ENCODE measurements at regions not wholly inside any gene's neighbourhood (a gene's known extent, or its start where the extent isn't known, plus 50 kb on each side); places are given as distances from the start of the nearest gene placed in this dataset.

GRCh38 chr17:70230850-70231640, 61.7 kb downstream of the KCNJ2 start:
- no peak for DNase-seq

- DNase-seq, result no peak
Observed at GRCh38 chr17:70232466-70232865, 63.1 kb downstream of the KCNJ2 start.

GRCh38 chr17:70235252-70235651, 65.9 kb downstream of the KCNJ2 start:
- no peak for DNase-seq

GRCh38 chr17:70238228-70238627, 68.9 kb downstream of the KCNJ2 start:
- DNase-seq, result no peak

DNA sequence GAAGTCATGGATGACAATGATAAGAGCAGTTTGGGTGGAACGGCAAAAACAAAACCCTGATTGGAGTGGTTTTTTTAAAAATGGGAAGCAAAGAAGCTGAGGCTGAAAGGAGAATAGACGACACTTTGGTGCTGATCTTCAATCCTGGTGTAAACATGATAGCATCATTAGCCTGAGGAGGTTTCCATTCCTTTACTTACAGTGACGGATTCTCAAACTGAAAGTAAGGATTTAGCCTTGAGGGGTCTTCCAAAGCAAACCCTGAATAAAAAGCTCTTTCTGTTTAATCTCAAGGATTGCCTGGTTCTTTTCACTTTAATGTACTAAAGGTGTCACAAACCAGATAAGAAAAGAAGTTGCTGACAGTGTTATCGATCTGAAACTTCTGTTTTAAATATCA, 69.3 kb downstream of the KCNJ2 start:
- DNase-seq, result no peak

DNA sequence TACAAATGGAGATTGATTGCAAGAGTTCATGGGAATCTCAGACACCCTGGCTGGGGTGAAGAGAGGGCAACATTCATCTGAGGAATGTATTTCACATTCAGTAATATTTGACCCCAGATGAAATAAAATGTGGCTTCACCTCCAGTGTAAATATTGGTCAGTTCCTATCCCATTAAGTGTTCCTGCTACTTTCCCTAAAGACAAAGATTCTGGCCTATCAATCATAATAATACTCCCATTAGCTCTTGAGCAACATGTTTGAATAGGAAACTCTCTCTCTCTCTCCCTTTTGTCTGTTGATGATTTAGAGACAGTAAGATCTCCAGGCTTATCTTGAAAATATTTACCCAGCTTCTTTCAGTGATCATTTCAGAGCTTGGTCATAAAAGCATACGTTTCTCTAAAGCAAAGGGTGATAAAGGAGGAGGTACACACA, 70.1 kb downstream of the KCNJ2 start:
- no peak for DNase-seq

GRCh38 chr17:70241071-70241470, 71.7 kb downstream of the KCNJ2 start:
- no peak for DNase-seq

- DNase-seq, result no peak
Observed at GRCh38 chr17:70242781-70243437, 73.6 kb downstream of the KCNJ2 start.

GRCh38 chr17:70251706-70252105, 82.4 kb downstream of the KCNJ2 start:
- DNase-seq, result no peak

DNA sequence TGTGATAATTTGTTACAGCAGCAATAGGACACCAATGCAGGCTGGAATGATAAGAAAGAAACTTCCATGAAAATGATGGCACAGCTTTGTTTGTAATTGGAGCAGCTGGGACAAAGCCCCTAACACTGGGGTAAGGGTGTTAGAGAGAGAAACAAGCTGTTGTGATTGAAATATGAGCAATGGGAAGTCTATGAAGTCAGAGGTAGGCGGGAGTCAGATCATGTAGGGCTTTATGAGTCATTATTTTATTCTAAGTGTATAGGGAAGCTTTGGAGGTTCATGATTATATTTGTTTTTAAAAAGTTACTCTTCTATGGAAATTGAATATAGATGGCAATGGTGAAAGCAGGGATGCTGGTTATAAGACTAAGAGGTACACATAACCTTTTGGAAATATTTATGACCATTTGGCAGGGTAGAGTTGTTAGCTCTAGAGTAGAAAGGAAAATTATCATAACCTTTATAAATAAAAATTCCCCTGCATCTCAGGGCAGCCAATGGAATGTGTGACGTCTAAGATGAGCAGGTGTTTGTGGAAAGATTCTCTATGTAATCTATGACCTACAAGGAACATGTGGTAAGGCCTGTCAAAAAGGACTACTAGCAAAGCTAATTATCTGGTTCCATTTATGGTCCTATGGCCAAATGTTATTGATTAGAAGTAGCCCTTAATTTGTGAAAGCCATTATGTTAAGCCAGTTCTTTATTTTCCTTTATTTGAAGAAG, 85.6 kb downstream of the KCNJ2 start:
- no peak for DNase-seq

DNA sequence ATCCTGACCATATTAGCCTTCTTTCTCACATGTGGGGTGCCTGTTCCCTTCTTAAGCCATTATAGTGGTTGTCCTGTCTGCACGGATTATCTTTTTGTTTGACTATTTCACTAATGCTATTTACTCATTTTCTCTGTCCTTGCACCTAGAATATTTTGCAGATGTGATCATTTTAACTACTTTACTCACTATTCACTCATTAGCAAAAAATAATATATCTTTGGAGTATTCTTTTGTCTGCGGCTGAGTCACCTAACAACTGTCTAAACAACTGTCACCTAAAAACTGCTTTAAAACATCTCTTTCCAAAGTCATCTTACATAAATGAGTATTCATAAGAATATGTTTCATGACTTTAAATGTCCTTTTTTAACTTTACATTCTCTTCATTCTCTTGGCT, 87.4 kb downstream of the KCNJ2 start:
- DNase-seq, result no peak

- no peak for DNase-seq
Observed at GRCh38 chr17:70258465-70258864, 89.1 kb downstream of the KCNJ2 start.

DNA sequence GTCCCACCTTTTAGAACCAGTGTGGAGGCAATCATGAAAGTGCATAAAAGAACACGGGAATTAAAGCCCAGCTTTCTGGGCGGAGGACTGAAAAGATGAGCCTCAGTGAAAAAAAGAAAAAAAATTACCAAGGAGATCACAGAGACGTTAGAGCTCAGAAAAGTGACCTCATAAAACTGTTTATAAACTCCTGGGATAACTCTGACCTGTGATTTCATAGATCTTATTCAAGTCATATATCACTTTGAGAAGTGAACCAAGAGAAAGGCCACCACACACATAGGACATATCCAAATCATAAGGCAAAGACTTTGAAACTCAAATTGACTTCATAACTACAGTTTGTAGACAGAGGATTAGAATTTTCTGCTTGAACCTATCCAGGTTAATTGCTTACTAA, 90.1 kb downstream of the KCNJ2 start:
- DNase-seq, result no peak

DNA sequence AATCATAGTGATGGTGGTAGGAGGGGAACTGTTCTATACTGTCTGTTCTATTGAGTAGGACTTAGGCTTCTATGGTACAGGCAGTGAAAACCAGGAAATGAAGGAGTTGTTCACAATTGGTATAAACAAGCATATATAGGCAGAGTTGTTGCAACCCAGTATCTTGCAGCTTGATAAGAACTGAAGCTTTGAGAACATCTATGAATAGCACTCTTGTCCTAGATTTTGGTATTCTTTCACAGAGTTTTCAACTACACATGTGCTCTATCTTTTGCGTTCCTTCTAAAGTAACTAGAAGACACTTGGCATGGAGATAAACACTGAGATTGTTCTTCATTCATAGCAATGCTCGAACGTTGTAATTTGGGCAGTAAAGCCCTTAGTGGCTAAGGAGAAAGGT, 91.8 kb downstream of the KCNJ2 start:
- DNase-seq, result no peak

GRCh38 chr17:70265471-70265870, 96.1 kb downstream of the KCNJ2 start:
- DNase-seq, result no peak

- no peak for DNase-seq
Observed at GRCh38 chr17:70266394-70266793, 97.1 kb downstream of the KCNJ2 start.

- no peak for DNase-seq
Observed at GRCh38 chr17:70268383-70268782, 99.1 kb downstream of the KCNJ2 start.

DNA sequence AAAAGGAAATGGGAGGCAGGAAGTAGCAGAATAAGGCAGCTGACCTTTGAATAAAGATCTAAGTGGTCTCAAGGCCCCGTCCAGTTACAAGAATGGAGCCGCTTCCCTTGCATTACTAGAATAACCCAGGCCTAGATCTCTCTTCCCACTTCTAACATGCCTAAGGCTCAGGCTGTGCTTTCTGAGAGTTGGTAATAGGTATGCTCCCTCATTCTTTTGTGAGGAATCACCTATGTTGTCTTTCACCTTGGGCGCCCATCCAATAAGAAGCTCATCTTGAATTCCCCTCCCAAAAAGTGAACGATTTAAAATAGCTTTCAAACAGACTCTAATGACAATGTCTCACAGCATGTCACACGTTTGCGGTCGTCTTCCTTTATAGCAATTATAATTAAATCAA, 101.2 kb downstream of the KCNJ2 start:
- DNase-seq, result no peak

DNA sequence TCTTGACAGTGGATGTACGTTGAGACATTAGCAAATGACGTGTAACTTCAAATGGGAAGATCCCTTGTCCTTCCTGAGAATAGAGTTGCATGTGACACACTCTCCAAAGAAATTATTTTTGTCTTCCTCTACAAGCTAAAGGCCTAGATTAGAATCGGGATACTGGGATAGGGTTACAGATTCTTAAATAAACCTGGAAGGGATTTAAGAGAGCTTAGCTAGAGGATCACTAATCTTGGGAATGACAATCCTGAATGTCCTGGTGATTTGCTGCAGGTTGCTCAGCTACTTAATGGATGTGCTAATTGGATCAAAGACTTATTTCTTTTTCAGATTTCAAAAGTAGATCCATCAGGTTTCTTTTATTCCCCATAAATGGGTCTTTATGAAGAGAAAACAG, 101.9 kb downstream of the KCNJ2 start:
- DNase-seq, result no peak

- DNase-seq, result no peak
Observed at GRCh38 chr17:70271672-70272071, 102.3 kb downstream of the KCNJ2 start.

GRCh38 chr17:70274255-70274654, 104.9 kb downstream of the KCNJ2 start:
- DNase-seq, result no peak

- DNase-seq, result no peak
Observed at GRCh38 chr17:70276906-70277305, 107.6 kb downstream of the KCNJ2 start.

DNA sequence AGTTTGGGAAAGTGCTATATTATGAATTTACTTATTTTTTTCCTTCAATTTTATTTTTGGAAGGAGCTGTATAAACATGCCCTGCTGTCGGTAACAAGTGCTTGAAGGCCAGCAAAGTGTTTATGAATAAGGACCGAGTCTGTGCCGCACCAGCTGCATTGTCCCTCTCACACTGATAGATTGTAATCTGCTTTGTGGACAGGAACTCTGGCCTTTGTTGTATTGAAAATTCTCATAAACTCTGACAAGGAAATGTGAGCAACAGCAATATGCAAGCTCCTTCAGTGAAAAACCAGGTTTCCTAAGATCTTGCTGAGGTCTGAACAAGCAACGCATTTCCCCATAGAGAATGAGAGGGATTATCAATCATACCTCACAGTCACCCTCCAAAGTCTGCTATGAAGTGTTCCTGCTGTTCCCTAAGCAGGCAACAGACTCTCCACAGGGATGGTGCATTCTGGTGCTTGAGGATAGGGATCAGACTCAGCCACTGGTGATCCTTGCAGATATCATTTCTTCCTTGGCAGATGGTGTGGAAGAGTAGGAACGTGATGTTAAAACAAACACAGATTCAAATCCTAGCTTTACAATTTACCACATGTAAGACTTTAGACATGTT, 109.6 kb downstream of the KCNJ2 start:
- no peak for DNase-seq

DNA sequence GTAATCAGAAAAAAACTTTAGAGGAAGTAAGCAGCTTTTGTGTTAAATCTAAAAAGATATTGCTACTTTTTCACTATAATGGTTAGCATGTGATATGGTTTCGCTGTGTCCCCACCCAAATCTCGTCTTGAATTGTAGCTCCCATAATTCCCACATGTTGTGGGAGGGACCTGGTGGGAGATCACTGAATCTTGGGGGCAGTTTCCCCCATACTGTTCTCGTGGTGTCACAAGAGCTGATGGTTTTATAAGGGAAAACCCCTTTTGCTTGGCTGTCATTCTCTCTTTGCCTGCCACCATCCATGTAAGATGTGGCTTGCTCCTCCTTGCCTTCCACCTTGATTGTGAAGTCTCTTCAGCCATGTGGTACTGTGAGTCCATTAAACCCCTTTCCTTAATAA, 117.1 kb downstream of the KCNJ2 start:
- DNase-seq, result no peak

Data from NCI-H526 treated with DMSO at 0.1 percent for 48 hours (cell line).